ENCODE measurements at regions not wholly inside any gene's neighbourhood (a gene's known extent, or its start where the extent isn't known, plus 50 kb on each side); places are given as distances from the start of the nearest gene placed in this dataset.

GRCh38 chr22:49571326-49571725 lies 256.3 kb downstream of the BRD1 start (continued):
- TF ChIP-seq TSHZ2 (CRISPR knock-in tag; IDR thresholded peaks at IDR 0.05) (no peak), ZNF8 (CRISPR knock-in tag; IDR thresholded peaks at IDR 0.05) (no peak), CREB5 (CRISPR knock-in tag; IDR thresholded peaks at IDR 0.05; ENCODE audit: low read depth) (no peak), PPARA (CRISPR knock-in tag; IDR thresholded peaks at IDR 0.05; ENCODE audit: borderline replicate concordance) (no peak)

GRCh38 chr22:49570032-49570848 lies 257.4 kb downstream of the BRD1 start:
- no peak for ATAC-seq

GRCh38 chr22:49569286-49570031 lies 258.2 kb downstream of the BRD1 start:
- ATAC-seq = no peak
- TF ChIP-seq ZFP30 (CRISPR knock-in tag; IDR thresholded peaks at IDR 0.05) (no peak), OSR1 (CRISPR knock-in tag; IDR thresholded peaks at IDR 0.05) (no peak), CSDC2 (CRISPR knock-in tag; IDR thresholded peaks at IDR 0.05) (no peak), SNAI2 (CRISPR knock-in tag; IDR thresholded peaks at IDR 0.05) (no peak), ARNTL (CRISPR knock-in tag; IDR thresholded peaks at IDR 0.05; ENCODE audit: borderline replicate concordance, low read depth) (no peak), CSRNP3 (CRISPR knock-in tag; IDR thresholded peaks at IDR 0.05) (no peak), ZFP3 (CRISPR knock-in tag; IDR thresholded peaks at IDR 0.05) (no peak), PPARA (CRISPR knock-in tag; IDR thresholded peaks at IDR 0.05; ENCODE audit: borderline replicate concordance) (no peak), ZNF8 (CRISPR knock-in tag; IDR thresholded peaks at IDR 0.05) (no peak), BACH2 (CRISPR knock-in tag; IDR thresholded peaks at IDR 0.05; ENCODE audit: borderline replicate concordance) (no peak), TSHZ2 (CRISPR knock-in tag; IDR thresholded peaks at IDR 0.05) (no peak), ZNF565 (CRISPR knock-in tag; conservative IDR thresholded peaks at IDR 0.05; ENCODE audit: low read depth) (no peak)

More at GRCh38 chr22:49570032-49570848, 257.4 kb downstream of the BRD1 start:
- TF ChIP-seq GLIS3 (CRISPR knock-in tag; IDR thresholded peaks at IDR 0.05) (no peak), ZNF565 (CRISPR knock-in tag; conservative IDR thresholded peaks at IDR 0.05; ENCODE audit: low read depth) (no peak), ESRRG (CRISPR knock-in tag; IDR thresholded peaks at IDR 0.05) (no peak), OSR1 (CRISPR knock-in tag; IDR thresholded peaks at IDR 0.05) (no peak), ARNTL (CRISPR knock-in tag; IDR thresholded peaks at IDR 0.05; ENCODE audit: borderline replicate concordance, low read depth) (no peak), CSDC2 (CRISPR knock-in tag; IDR thresholded peaks at IDR 0.05) (no peak), POU6F1 (CRISPR knock-in tag; IDR thresholded peaks at IDR 0.05; ENCODE audit: borderline replicate concordance, low read depth) (no peak), BACH2 (CRISPR knock-in tag; IDR thresholded peaks at IDR 0.05; ENCODE audit: borderline replicate concordance) (no peak), ZFP3 (CRISPR knock-in tag; IDR thresholded peaks at IDR 0.05) (no peak), PATZ1 (CRISPR knock-in tag; IDR thresholded peaks at IDR 0.05; ENCODE audit: borderline replicate concordance) (no peak), ISL1 (CRISPR knock-in tag; IDR thresholded peaks at IDR 0.05) (no peak), RARB (CRISPR knock-in tag; IDR thresholded peaks at IDR 0.05) (no peak)

All from SK-N-SH treated with all-trans-retinoic acid at 6 μM for 48 hours (cell line).